Endodermal cell (in vitro differentiated cells): ENCODE measurements at regions not wholly inside any gene's neighbourhood (a gene's known extent, or its start where the extent isn't known, plus 50 kb on each side); places are given as distances from the start of the nearest gene placed in this dataset.

Experiments used
- DNase-seq: peaks from one replicate; pipeline ENCODE4 v3.0.0-alpha.2; 2017
- H3K27ac ChIP-seq: 2 replicates; pipeline ENCODE4 v1.5.1; 2013; ENCODE audit warnings: mild to moderate bottlenecking, low read depth, low read length, moderate library complexity
- H3K27me3 ChIP-seq: 2 replicates; pipeline ENCODE4 v1.6.1; 2013; ENCODE audit warnings: mild to moderate bottlenecking, low read length, moderate library complexity; ENCODE audit not compliant: insufficient read depth, control insufficient read depth, poor library complexity, severe bottlenecking
- H3K36me3 ChIP-seq: 2 replicates; pipeline ENCODE4 v1.7.0; 2013; ENCODE audit warnings: mild to moderate bottlenecking, low read length, moderate library complexity; ENCODE audit not compliant: control insufficient read depth, insufficient read depth
- H3K4me1 ChIP-seq: one replicate; pipeline ENCODE4 v1.7.0; 2013; ENCODE audit warnings: low read length; ENCODE audit not compliant: control insufficient read depth, insufficient read depth
- H3K4me3 ChIP-seq: 2 replicates; pipeline ENCODE4 v1.5.1; 2013; ENCODE audit warnings: mild to moderate bottlenecking, low read length, moderate library complexity
- H3K9ac ChIP-seq: 2 replicates; pipeline ENCODE4 v1.6.1; 2013; ENCODE audit warnings: mild to moderate bottlenecking, low read length, moderate library complexity; ENCODE audit not compliant: poor library complexity, severe bottlenecking; ENCODE audit errors: extremely low read depth
- H3K9me3 ChIP-seq: 2 replicates; pipeline ENCODE4 v1.6.1; 2013; ENCODE audit warnings: mild to moderate bottlenecking, low read length, moderate library complexity; ENCODE audit not compliant: control insufficient read depth
- H3K27ac Mint-ChIP-seq: 2 replicates; pipeline ENCODE4 v1.8.0; 2020; ENCODE audit warnings: mixed read lengths
- H3K27me3 Mint-ChIP-seq: 2 replicates; pipeline ENCODE4 v1.8.0; 2021; ENCODE audit warnings: mild to moderate bottlenecking, mixed read lengths; ENCODE audit not compliant: insufficient read depth
- H3K36me3 Mint-ChIP-seq: 2 replicates; pipeline ENCODE4 v1.8.0; 2020; ENCODE audit warnings: low read depth, mixed read lengths
- H3K4me1 Mint-ChIP-seq: 2 replicates; pipeline ENCODE4 v1.8.0; 2020; ENCODE audit warnings: mixed read lengths
- H3K4me3 Mint-ChIP-seq: 2 replicates; pipeline ENCODE4 v1.8.0; 2020; ENCODE audit warnings: mild to moderate bottlenecking, moderate library complexity, mixed read lengths
- H3K9me3 Mint-ChIP-seq: 2 replicates; pipeline ENCODE4 v1.8.0; 2020; ENCODE audit warnings: mild to moderate bottlenecking, mixed read lengths
- CTCF ChIP-seq: fragments of 200-600 bp; sonication (generic); conservative IDR thresholded peaks from 2 replicates; pipeline ENCODE4 v1.5.0; 2021; ENCODE audit warnings: antibody characterized with exemption, mild to moderate bottlenecking
- WGBS, 2 experiments: methylation state at CpG; one replicate each; pipeline versions ENCODE4 v1.1.5 to v1.1.7; 2013; ENCODE audit warnings: missing lambda C conversion rate in 2 of 2, mixed read lengths in 1 of 2; ENCODE audit not compliant: insufficient coverage in 1 of 2, insufficient read length in 1 of 2; 5-methylcytosine and 5-hydroxymethylcytosine counted together

GRCh38 chr4:125481334-125482045, 166.7 kb downstream of the FAT4 start:
- no peak for DNase-seq
- Mint-ChIP-seq H3K4me1 (no peaks in the 10 kb centered on the region), H3K9me3 (no peaks in the 10 kb centered on the region), H3K27ac (no peak overlapping the region), H3K4me3 (no peak overlapping the region), H3K27me3 (no peaks in the 10 kb centered on the region), H3K36me3 (no peaks in the 10 kb centered on the region)
- Histone ChIP-seq H3K4me3 (no peak overlapping the region), H3K36me3 (no peaks in the 10 kb centered on the region), H3K27me3 (no peaks in the 10 kb centered on the region), H3K4me1 (no peaks in the 10 kb centered on the region), H3K27ac (no peak overlapping the region), H3K9ac (no peak overlapping the region), H3K9me3 (no peaks in the 10 kb centered on the region)
- 83 to 94% methylated on average over 7 to 9 of the region's 9 CpGs for WGBS, 2 experiments
- TF ChIP-seq CTCF: no peak

GRCh38 chr4:125482822-125483221, 168.1 kb downstream of the FAT4 start:
- Mint-ChIP-seq H3K9me3 (no peaks in the 10 kb centered on the region), H3K4me1 (no peaks in the 10 kb centered on the region), H3K4me3 (no peak overlapping the region), H3K27me3 (no peaks in the 10 kb centered on the region), H3K27ac (no peak overlapping the region), H3K36me3 (no peaks in the 10 kb centered on the region)
- TF ChIP-seq CTCF: no peak
- 97 to 100% methylated on average over 1 to 3 of the region's 3 CpGs for WGBS, 2 experiments
- H3K27ac ChIP-seq: no peak overlapping the region
- no peak for DNase-seq
- H3K4me3 ChIP-seq: no peak overlapping the region
- no peak overlapping the region for H3K9ac ChIP-seq
- H3K27me3 ChIP-seq: no peaks in the 10 kb centered on the region
- H3K36me3 ChIP-seq: no peaks in the 10 kb centered on the region
- H3K4me1 ChIP-seq: no peaks in the 10 kb centered on the region
- no peaks in the 10 kb centered on the region for H3K9me3 ChIP-seq

- H3K9ac ChIP-seq: no peak overlapping the region
- no peaks in the 10 kb centered on the region for H3K9me3 ChIP-seq
- TF ChIP-seq CTCF: no peak
- H3K36me3 ChIP-seq: no peaks in the 10 kb centered on the region
- H3K4me3 ChIP-seq: no peak overlapping the region
- Mint-ChIP-seq H3K27ac (no peak overlapping the region), H3K36me3 (no peaks in the 10 kb centered on the region), H3K9me3 (no peaks in the 10 kb centered on the region), H3K4me1 (no peaks in the 10 kb centered on the region), H3K4me3 (no peak overlapping the region), H3K27me3 (no peaks in the 10 kb centered on the region)
- 89% methylated on average over 3 of the region's 3 CpGs; no CpG with 5 or more reads in 1 of the 2 experiments for WGBS, 2 experiments
- no peaks in the 10 kb centered on the region for H3K4me1 ChIP-seq
- no peaks in the 10 kb centered on the region for H3K27me3 ChIP-seq
- no peak for DNase-seq
- no peak overlapping the region for H3K27ac ChIP-seq
Measured at GRCh38 chr4:125483278-125483677, 168.5 kb downstream of the FAT4 start.
